ENCODE measurements at regions not wholly inside any gene's neighbourhood (a gene's known extent, or its start where the extent isn't known, plus 50 kb on each side); places are given as distances from the start of the nearest gene placed in this dataset.

DNA sequence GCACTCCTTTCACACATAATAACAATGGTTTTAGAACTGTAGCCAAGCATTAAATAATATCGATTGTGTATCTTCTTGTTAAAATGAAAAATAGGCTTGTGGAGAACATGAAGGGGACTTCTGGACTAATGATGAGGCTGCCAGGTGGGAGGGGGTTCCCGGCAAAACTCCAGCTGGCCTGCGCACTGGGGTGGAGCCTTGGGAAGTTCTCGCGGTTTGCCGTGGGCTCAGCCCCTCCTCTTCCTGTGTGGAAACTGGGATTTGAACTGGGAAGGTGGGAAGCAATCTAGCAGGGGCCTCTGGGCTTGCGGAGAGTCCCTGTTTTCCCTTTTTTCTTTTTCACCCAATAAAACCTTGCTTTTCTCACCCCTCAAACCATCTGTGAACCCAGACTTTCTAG, 113.7 kb upstream of the SLITRK1 start:
- DNase-seq (no peak), ATAC-seq (ENCODE audit: insufficient read depth, low FRiP score) (no peak)
- Histone ChIP-seq H3K27ac (ENCODE audit: low read depth in 1 of 2, low read length in 1 of 2) (no peak overlapping the region), H3K4me1 (ENCODE audit: control insufficient read depth in 5 of 5, insufficient read depth in 5 of 5, low read length in 5 of 5) (no peaks in the 10 kb centered on the region), H3K9ac (ENCODE audit: insufficient read depth in 1 of 2, low read length in 2 of 2) (no peak overlapping the region), H3K27me3 (ENCODE audit: control insufficient read depth in 3 of 3, insufficient read depth in 3 of 3, low read length in 2 of 3) (no peaks in the 10 kb centered on the region), H3K9me3 (ENCODE audit: control insufficient read depth in 4 of 4, insufficient read depth in 3 of 4, low read length in 3 of 4) (no peaks in the 10 kb centered on the region), H3K4me3 (no peak overlapping the region), H3K36me3 (ENCODE audit: control insufficient read depth in 4 of 4, insufficient read depth in 4 of 4, low read length in 4 of 4) (no peaks in the 10 kb centered on the region)
- TF ChIP-seq, protein P1, sequence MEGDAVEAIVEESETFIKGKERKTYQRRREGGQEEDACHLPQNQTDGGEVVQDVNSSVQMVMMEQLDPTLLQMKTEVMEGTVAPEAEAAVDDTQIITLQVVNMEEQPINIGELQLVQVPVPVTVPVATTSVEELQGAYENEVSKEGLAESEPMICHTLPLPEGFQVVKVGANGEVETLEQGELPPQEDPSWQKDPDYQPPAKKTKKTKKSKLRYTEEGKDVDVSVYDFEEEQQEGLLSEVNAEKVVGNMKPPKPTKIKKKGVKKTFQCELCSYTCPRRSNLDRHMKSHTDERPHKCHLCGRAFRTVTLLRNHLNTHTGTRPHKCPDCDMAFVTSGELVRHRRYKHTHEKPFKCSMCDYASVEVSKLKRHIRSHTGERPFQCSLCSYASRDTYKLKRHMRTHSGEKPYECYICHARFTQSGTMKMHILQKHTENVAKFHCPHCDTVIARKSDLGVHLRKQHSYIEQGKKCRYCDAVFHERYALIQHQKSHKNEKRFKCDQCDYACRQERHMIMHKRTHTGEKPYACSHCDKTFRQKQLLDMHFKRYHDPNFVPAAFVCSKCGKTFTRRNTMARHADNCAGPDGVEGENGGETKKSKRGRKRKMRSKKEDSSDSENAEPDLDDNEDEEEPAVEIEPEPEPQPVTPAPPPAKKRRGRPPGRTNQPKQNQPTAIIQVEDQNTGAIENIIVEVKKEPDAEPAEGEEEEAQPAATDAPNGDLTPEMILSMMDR (IDR thresholded peaks at IDR 0.05; ENCODE audit: control extremely low read depth, extremely low read depth) = no peak
- 93 to 95% methylated on average over 7 of the region's 7 CpGs for WGBS, 2 donors

DNA sequence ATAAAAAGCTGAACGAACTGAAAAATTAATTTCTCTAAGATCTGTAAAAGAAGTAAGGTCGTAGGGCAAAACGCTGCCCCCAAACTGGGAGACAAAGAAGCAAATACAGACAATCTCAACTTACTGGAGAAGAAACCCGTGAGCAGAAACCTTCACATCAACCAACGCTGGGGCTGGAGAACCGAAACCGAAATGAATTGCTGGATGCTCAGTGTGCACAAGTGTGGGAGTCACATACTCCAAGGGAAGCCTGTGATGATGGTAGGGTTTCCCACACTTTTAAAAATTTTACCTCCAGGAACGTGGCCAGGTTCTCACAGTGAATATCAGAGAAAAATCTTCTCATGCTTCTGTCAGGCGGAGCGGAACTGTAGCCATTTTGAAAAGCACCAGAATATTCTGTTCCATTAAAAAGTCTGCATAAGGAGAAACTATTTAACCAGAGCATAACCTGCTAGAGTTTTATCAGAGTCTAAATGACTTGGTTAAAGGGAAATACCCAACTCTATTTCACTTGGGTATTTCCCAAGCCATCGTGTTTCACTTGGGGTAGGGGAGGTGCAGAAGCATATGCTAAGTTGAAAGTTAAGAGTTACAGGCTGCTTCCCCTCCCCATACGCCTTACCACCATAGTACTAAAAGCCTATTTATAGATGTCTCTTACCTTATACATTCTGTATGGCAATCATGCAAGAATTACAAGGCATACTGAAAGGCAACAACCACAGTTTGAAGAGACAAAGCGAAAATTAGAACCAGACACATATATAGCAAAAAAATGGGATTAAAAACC, 110.5 kb upstream of the SLITRK1 start:
- no peaks in the 10 kb centered on the region for H3K36me3 ChIP-seq (ENCODE audit: control insufficient read depth in 4 of 4, insufficient read depth in 4 of 4, low read length in 4 of 4)
- no peaks in the 10 kb centered on the region for H3K9me3 ChIP-seq (ENCODE audit: control insufficient read depth in 4 of 4, insufficient read depth in 3 of 4, low read length in 3 of 4)
- TF ChIP-seq, protein P1 (IDR thresholded peaks at IDR 0.05; ENCODE audit: control extremely low read depth, extremely low read depth) = no peak
- no peaks in the 10 kb centered on the region for H3K27me3 ChIP-seq (ENCODE audit: control insufficient read depth in 3 of 3, insufficient read depth in 3 of 3, low read length in 2 of 3)
- ATAC-seq (ENCODE audit: insufficient read depth, low FRiP score) (no peak), DNase-seq (no peak)
- H3K4me3 ChIP-seq = no peak overlapping the region
- 88 to 90% methylated on average over 13 of the region's 13 CpGs for WGBS, 2 donors
- no peak overlapping the region for H3K27ac ChIP-seq (ENCODE audit: low read depth in 1 of 2, low read length in 1 of 2)
- H3K9ac ChIP-seq (ENCODE audit: insufficient read depth in 1 of 2, low read length in 2 of 2) = no peak overlapping the region
- no peaks in the 10 kb centered on the region for H3K4me1 ChIP-seq (ENCODE audit: control insufficient read depth in 5 of 5, insufficient read depth in 5 of 5, low read length in 5 of 5)

DNA sequence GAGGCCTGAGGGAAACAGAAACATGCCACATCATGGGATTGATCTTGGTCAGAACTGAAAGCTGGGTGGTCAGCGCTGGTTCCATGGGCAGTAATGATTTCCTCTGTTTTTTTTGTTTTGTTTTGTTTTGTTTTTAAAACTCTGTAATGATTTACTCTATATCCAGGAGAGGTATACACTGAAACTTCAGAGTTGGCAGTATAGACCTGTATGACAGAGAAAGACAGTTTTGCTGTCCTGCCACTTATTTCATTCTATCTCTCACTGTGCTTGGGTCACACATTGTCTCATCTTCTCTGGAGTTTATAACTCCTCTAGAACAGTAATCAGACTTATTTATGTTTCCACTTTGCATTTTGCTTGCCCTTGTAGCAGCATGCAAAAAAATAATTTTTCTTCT, 105.1 kb upstream of the SLITRK1 start:
- no peak for ATAC-seq (ENCODE audit: insufficient read depth, low FRiP score)

More for the DNA sequence above, 105.1 kb upstream of the SLITRK1 start:
- no peaks in the 10 kb centered on the region for H3K36me3 ChIP-seq (ENCODE audit: control insufficient read depth in 4 of 4, insufficient read depth in 4 of 4, low read length in 4 of 4)
- WGBS, 2 donors = 83 to 91% methylated on average over 1 of the region's 1 CpG
- H3K9me3 ChIP-seq (ENCODE audit: control insufficient read depth in 4 of 4, insufficient read depth in 3 of 4, low read length in 3 of 4) = no peaks in the 10 kb centered on the region
- H3K4me3 ChIP-seq = no peak overlapping the region
- H3K9ac ChIP-seq (ENCODE audit: insufficient read depth in 1 of 2, low read length in 2 of 2) = no peak overlapping the region
- H3K27ac ChIP-seq (ENCODE audit: low read depth in 1 of 2, low read length in 1 of 2) = no peak overlapping the region
- no peaks in the 10 kb centered on the region for H3K4me1 ChIP-seq (ENCODE audit: control insufficient read depth in 5 of 5, insufficient read depth in 5 of 5, low read length in 5 of 5)
- TF ChIP-seq, protein P1 (IDR thresholded peaks at IDR 0.05; ENCODE audit: control extremely low read depth, extremely low read depth) = no peak
- DNase-seq = no peak
- no peaks in the 10 kb centered on the region for H3K27me3 ChIP-seq (ENCODE audit: control insufficient read depth in 3 of 3, insufficient read depth in 3 of 3, low read length in 2 of 3)

Data from lung (tissue), 11 donors.